OCI-LY7 (cell line): ENCODE measurements at regions not wholly inside any gene's neighbourhood (a gene's known extent, or its start where the extent isn't known, plus 50 kb on each side); places are given as distances from the start of the nearest gene placed in this dataset.

Experiments
- BruUV-seq: library from RNA; stranded (reverse); fragments of 400-500 nt; replicated peaks from 2 replicates; lab custom pipeline; 2021; lab: Mats Ljungman, UMichigan
- CTCF ChIA-PET: fragments of 300-600 bp; sonication (Branson Sonifier 250); formaldehyde crosslinking; loops from one replicate; lab custom pipeline; 2022; ENCODE audit warnings: antibody characterized with exemption; ENCODE audit not compliant: unreplicated experiment; lab: Charles Lee
- POLR2A ChIA-PET: fragments of 300-600 bp; sonication (Branson Sonifier 250); formaldehyde crosslinking; loops from one replicate; lab custom pipeline; 2022; ENCODE audit warnings: antibody characterized with exemption; lab: Charles Lee
- DNase-seq: peaks from one replicate; pipeline ENCODE4 v3.0.0-alpha.2; 2015; ENCODE audit warnings: low spot score
- H2AFZ ChIP-seq: fragments of 200-600 bp; sonication (generic), shearing (Covaris generic); 2 replicates; pipeline ENCODE4 v1.6.1; 2014; ENCODE audit warnings: mild to moderate bottlenecking, antibody characterized with exemption, low read length, moderate library complexity
- H3K27ac ChIP-seq: fragments of 200-600 bp; sonication (generic); 2 replicates; pipeline ENCODE4 v1.5.1; 2014; ENCODE audit warnings: mixed run types, low read depth, mild to moderate bottlenecking, moderate library complexity, low read length, inconsistent platforms; ENCODE audit not compliant: poor library complexity, severe bottlenecking
- H3K36me3 ChIP-seq: fragments of 200-600 bp; sonication (generic); 2 replicates; pipeline ENCODE4 v1.6.1; 2014; ENCODE audit warnings: mild to moderate bottlenecking, antibody characterized with exemption, low read length, moderate library complexity, mixed read lengths; ENCODE audit not compliant: insufficient read depth
- H3K4me1 ChIP-seq: fragments of 200-600 bp; sonication (generic); 2 replicates; pipeline ENCODE4 v1.5.1; 2014; ENCODE audit warnings: mild to moderate bottlenecking, low read length; ENCODE audit not compliant: insufficient read depth, poor library complexity, severe bottlenecking
- H3K4me2 ChIP-seq: fragments of 200-600 bp; sonication (generic); 2 replicates; pipeline ENCODE4 v1.6.1; 2014; ENCODE audit warnings: mild to moderate bottlenecking, low read length
- H3K4me3 ChIP-seq: fragments of 200-600 bp; sonication (generic); 2 replicates; pipeline ENCODE4 v1.5.1; 2014; ENCODE audit warnings: mild to moderate bottlenecking, low read depth, low read length; ENCODE audit not compliant: poor library complexity, severe bottlenecking
- H3K79me2 ChIP-seq: fragments of 200-600 bp; sonication (generic); 2 replicates; pipeline ENCODE4 v1.6.1; 2016; ENCODE audit warnings: low read depth, mild to moderate bottlenecking, low read length, moderate library complexity, mixed read lengths; ENCODE audit not compliant: insufficient read depth
- H3K9me2 ChIP-seq: fragments of 200-600 bp; sonication (generic); 2 replicates; pipeline ENCODE4 v1.6.1; 2016; ENCODE audit warnings: mild to moderate bottlenecking, low read length, mixed read lengths; ENCODE audit not compliant: insufficient read depth
- H3K9me3 ChIP-seq: fragments of 200-600 bp; sonication (generic); 2 replicates; pipeline ENCODE4 v1.6.1; 2014; ENCODE audit warnings: mild to moderate bottlenecking, mixed run types, low read length, mixed read lengths
- H4K20me1 ChIP-seq: fragments of 200-600 bp; sonication (generic); 2 replicates; pipeline ENCODE4 v1.6.1; 2014; ENCODE audit warnings: mild to moderate bottlenecking, antibody characterized with exemption, low read length, moderate library complexity, mixed read lengths; ENCODE audit not compliant: insufficient read depth
- CTCF ChIP-seq: fragments of 200-600 bp; sonication (generic); conservative IDR thresholded peaks from 2 replicates; pipeline ENCODE4 v1.5.1; 2014; ENCODE audit warnings: mild to moderate bottlenecking, antibody characterized with exemption, low read length, moderate library complexity, mixed read lengths
- EZH2phosphoT487 ChIP-seq: fragments of 200-600 bp; sonication (generic); IDR thresholded peaks from 2 replicates; pipeline ENCODE4 v1.6.1; 2018; ENCODE audit warnings: low read depth, borderline replicate concordance, mild to moderate bottlenecking, mixed run types, antibody characterized with exemption, low read length, moderate library complexity, mixed read lengths
- intact Hi-C: fragments of 100-400 bp; cut with micrococcal nuclease; formaldehyde crosslinking; loops from one replicate; pipeline ENCODE4 v1.10.0; 2022; ENCODE audit not compliant: unreplicated experiment

GRCh38 chr11:69906453-69906907 is 87.3 kb upstream of the FGF3 start:
- Histone ChIP-seq H3K9me3 (no peaks in the 10 kb centered on the region), H4K20me1 (no peaks in the 10 kb centered on the region), H3K4me3 (no peak overlapping the region), H3K36me3 (no peaks in the 10 kb centered on the region), H2AFZ (no peak overlapping the region), H3K4me1 (no peaks in the 10 kb centered on the region), H3K4me2 (no peak overlapping the region), H3K27ac (no peak overlapping the region), H3K79me2 (no peaks in the 10 kb centered on the region), H3K9me2 (no peaks in the 10 kb centered on the region)
- ChIA-PET POLR2A (no interaction called here), CTCF (no interaction called here)
- no TSS peak for BruUV-seq
- intact Hi-C loops, result no loop called here
- no peak for TF ChIP-seq CTCF
- TF ChIP-seq EZH2phosphoT487, result no peak
- DNase-seq, result no peak

GRCh38 chr11:69907611-69908010 is 88.4 kb upstream of the FGF3 start:
- POLR2A ChIA-PET, result interaction anchor here (0.6 kb wide), 1 partner anchor 360 kb away, joined by 4 read pairs; no protein-coding TSS in a partner anchor
- Histone ChIP-seq H3K9me3 (no peaks in the 10 kb centered on the region), H4K20me1 (no peaks in the 10 kb centered on the region), H3K9me2 (no peaks in the 10 kb centered on the region), H3K4me3 (no peak overlapping the region), H2AFZ (no peak overlapping the region), H3K4me1 (no peaks in the 10 kb centered on the region), H3K4me2 (no peak overlapping the region), H3K79me2 (no peaks in the 10 kb centered on the region), H3K36me3 (no peaks in the 10 kb centered on the region), H3K27ac (no peak overlapping the region)
- DNase-seq, result no peak
- CTCF ChIA-PET, result no interaction called here
- intact Hi-C loops, result no loop called here
- no TSS peak for BruUV-seq
- no peak for TF ChIP-seq CTCF
- TF ChIP-seq EZH2phosphoT487, result no peak

- no peak overlapping the region for H3K27ac ChIP-seq
- H4K20me1 ChIP-seq, result no peaks in the 10 kb centered on the region
- POLR2A ChIA-PET, result no interaction called here
- H3K4me3 ChIP-seq, result no peak overlapping the region
- no peaks in the 10 kb centered on the region for H3K9me3 ChIP-seq
- no peak for DNase-seq
- TF ChIP-seq CTCF, result no peak
- TF ChIP-seq EZH2phosphoT487, result no peak
- no peak overlapping the region for H3K4me2 ChIP-seq
- intact Hi-C loops, result no loop called here
- H3K9me2 ChIP-seq, result no peaks in the 10 kb centered on the region
- no peaks in the 10 kb centered on the region for H3K4me1 ChIP-seq
- BruUV-seq, result no TSS peak
- H2AFZ ChIP-seq, result no peak overlapping the region
- H3K79me2 ChIP-seq, result no peaks in the 10 kb centered on the region
- no peaks in the 10 kb centered on the region for H3K36me3 ChIP-seq
- CTCF ChIA-PET, result no interaction called here
These were observed 89.5 kb upstream of the FGF3 start for GRCh38 chr11:69908511-69909220.
